Femur (tissue), 1 donor: ENCODE measurements at regions not wholly inside any gene's neighbourhood (a gene's known extent, or its start where the extent isn't known, plus 50 kb on each side); places are given as distances from the start of the nearest gene placed in this dataset.

Source experiments
- DNase-seq: peaks from one replicate; pipeline ENCODE4 v3.0.0-alpha.2; 2017

GRCh38 chr20:60214901-60215815 lies 256.9 kb downstream of the CDH26 start:
- no peak for DNase-seq

GRCh38 chr20:60215816-60216730 lies 257.9 kb downstream of the CDH26 start:
- no peak for DNase-seq

GRCh38 chr20:60219231-60219630 lies 261.0 kb downstream of the CDH26 start:
- no peak for DNase-seq

- DNase-seq: no peak
Observed at GRCh38 chr20:60219984-60220562, 261.9 kb downstream of the CDH26 start.

- DNase-seq: no peak
Observed at GRCh38 chr20:60220706-60221105, 262.5 kb downstream of the CDH26 start.

GRCh38 chr20:60221593-60221992 lies 263.4 kb downstream of the CDH26 start:
- no peak for DNase-seq

- no peak for DNase-seq
Observed at GRCh38 chr20:60222497-60222896, 264.3 kb downstream of the CDH26 start.

- no peak for DNase-seq
Observed at GRCh38 chr20:60223174-60223573, 265.0 kb downstream of the CDH26 start.

- DNase-seq: no peak
Observed at GRCh38 chr20:60224914-60225313, 266.7 kb downstream of the CDH26 start.

GRCh38 chr20:60228255-60228654 lies 270.0 kb downstream of the CDH26 start:
- DNase-seq: no peak

- no peak for DNase-seq
Observed at GRCh38 chr20:60232380-60232779, 274.2 kb downstream of the CDH26 start.

GRCh38 chr20:60233018-60233630 lies 274.9 kb downstream of the CDH26 start:
- no peak for DNase-seq

- DNase-seq: no peak
Observed at GRCh38 chr20:60236613-60237012, 278.4 kb downstream of the CDH26 start.

- no peak for DNase-seq
Observed at GRCh38 chr20:60237981-60238380, 279.8 kb downstream of the CDH26 start.

- no peak for DNase-seq
Observed at GRCh38 chr20:60238992-60239660, 280.9 kb downstream of the CDH26 start.

GRCh38 chr20:60239956-60240355 lies 281.7 kb downstream of the CDH26 start:
- DNase-seq: no peak

- DNase-seq: no peak
Observed at GRCh38 chr20:60240415-60240814, 282.2 kb downstream of the CDH26 start.

- DNase-seq: no peak
Observed at GRCh38 chr20:60240986-60241385, 282.8 kb downstream of the CDH26 start.

- no peak for DNase-seq
Observed at GRCh38 chr20:60242836-60243505, 284.7 kb downstream of the CDH26 start.

GRCh38 chr20:60244373-60245146 lies 286.3 kb downstream of the CDH26 start:
- no peak for DNase-seq

- no peak for DNase-seq
Observed at GRCh38 chr20:60246751-60247150, 288.5 kb downstream of the CDH26 start.
